Calu3 (cell line): ENCODE measurements at regions not wholly inside any gene's neighbourhood (a gene's known extent, or its start where the extent isn't known, plus 50 kb on each side); places are given as distances from the start of the nearest gene placed in this dataset.
A peak's percentile ranks its signal among the peaks of the same experiment; 100 is the strongest.

Source experiments
- BruUV-seq: library from RNA; stranded (reverse); fragments of 400-500 nt; replicated peaks from 2 replicates; lab custom pipeline; 2021; lab: Mats Ljungman, UMichigan
- CTCF ChIA-PET: fragments of 300-600 bp; sonication (Branson Sonifier 250); formaldehyde crosslinking; loops from one replicate; lab custom pipeline; 2022; ENCODE audit warnings: antibody characterized with exemption; lab: Charles Lee
- DNase-seq: peaks from one replicate; pipeline ENCODE4 v3.0.0; 2022
- H3K27ac Mint-ChIP-seq: one replicate; pipeline ENCODE4 v1.8.0; 2022; ENCODE audit warnings: mixed read lengths; ENCODE audit not compliant: unreplicated experiment
- H3K27me3 Mint-ChIP-seq: one replicate; pipeline ENCODE4 v1.8.0; 2022; ENCODE audit warnings: mixed read lengths; ENCODE audit not compliant: unreplicated experiment
- H3K36me3 Mint-ChIP-seq: one replicate; pipeline ENCODE4 v1.8.0; 2022; ENCODE audit warnings: mild to moderate bottlenecking, moderate library complexity, mixed read lengths; ENCODE audit not compliant: insufficient read depth, unreplicated experiment
- H3K4me1 Mint-ChIP-seq: one replicate; pipeline ENCODE4 v1.8.0; 2022; ENCODE audit warnings: mild to moderate bottlenecking, low read depth, mixed read lengths; ENCODE audit not compliant: unreplicated experiment
- H3K4me3 Mint-ChIP-seq: one replicate; pipeline ENCODE4 v1.8.0; 2022; ENCODE audit warnings: mild to moderate bottlenecking, low read depth, moderate library complexity, mixed read lengths; ENCODE audit not compliant: unreplicated experiment
- H3K9me3 Mint-ChIP-seq: one replicate; pipeline ENCODE4 v1.8.0; 2022; ENCODE audit warnings: low read depth, mixed read lengths; ENCODE audit not compliant: unreplicated experiment
- CTCF ChIP-seq: fragments of 200-600 bp; IDR thresholded peaks from one replicate; pipeline ENCODE4 v1.8.0; 2022; ENCODE audit warnings: antibody characterized with exemption; ENCODE audit not compliant: unreplicated experiment
- intact Hi-C: fragments of 100-400 bp; cut with micrococcal nuclease; formaldehyde crosslinking; loops from one replicate; pipeline ENCODE4 v1.10.0; 2022; ENCODE audit not compliant: unreplicated experiment

GRCh38 chr7:106196460-106197021 is 84.4 kb upstream of the SYPL1 start:
- no peaks in the 10 kb centered on the region for H3K36me3 Mint-ChIP-seq
- BruUV-seq = no TSS peak
- H3K4me1 Mint-ChIP-seq = no peaks in the 10 kb centered on the region
- CTCF ChIA-PET = interaction anchor here (0.7 kb wide), 1 partner anchor 11 kb away, joined by 3 read pairs; no protein-coding TSS in a partner anchor
- intact Hi-C loops = loop anchor here (5.0 kb wide), 1 partner anchor 66 kb away; no protein-coding TSS in a partner anchor
- no peak overlapping the region for H3K4me3 Mint-ChIP-seq
- no peak for DNase-seq
- H3K27me3 Mint-ChIP-seq = no peaks in the 10 kb centered on the region
- H3K27ac Mint-ChIP-seq = no peak overlapping the region
- H3K9me3 Mint-ChIP-seq = no peaks in the 10 kb centered on the region
- TF ChIP-seq CTCF = no peak

- H3K4me3 Mint-ChIP-seq = no peak overlapping the region
- no peaks in the 10 kb centered on the region for H3K9me3 Mint-ChIP-seq
- TF ChIP-seq CTCF = no peak
- H3K27me3 Mint-ChIP-seq = no peaks in the 10 kb centered on the region
- intact Hi-C loops = no loop called here
- H3K4me1 Mint-ChIP-seq = peaks cover 10% of the 10 kb centered on the region
- H3K36me3 Mint-ChIP-seq = no peaks in the 10 kb centered on the region
- no peak overlapping the region for H3K27ac Mint-ChIP-seq
- no peak for DNase-seq
- CTCF ChIA-PET = no interaction called here
- BruUV-seq = no TSS peak
Observed at GRCh38 chr7:106193661-106194060, 81.5 kb upstream of the SYPL1 start.

- BruUV-seq = no TSS peak
- intact Hi-C loops = no loop called here
- H3K27me3 Mint-ChIP-seq = no peaks in the 10 kb centered on the region
- CTCF ChIA-PET = no interaction called here
- peaks cover 10% of the 10 kb centered on the region for H3K4me1 Mint-ChIP-seq
- H3K36me3 Mint-ChIP-seq = no peaks in the 10 kb centered on the region
- H3K9me3 Mint-ChIP-seq = no peaks in the 10 kb centered on the region
- no peak overlapping the region for H3K4me3 Mint-ChIP-seq
- TF ChIP-seq CTCF = no peak
- DNase-seq = no peak
- H3K27ac Mint-ChIP-seq = peak overlapping the region; percentile 27
Observed at GRCh38 chr7:106190589-106191330, 78.6 kb upstream of the SYPL1 start.

GRCh38 chr7:106187613-106188350 is 75.7 kb upstream of the SYPL1 start:
- CTCF ChIA-PET = no interaction called here
- no peak for TF ChIP-seq CTCF
- intact Hi-C loops = no loop called here
- Mint-ChIP-seq H3K4me1 (peaks cover 10% of the 10 kb centered on the region), H3K27me3 (no peaks in the 10 kb centered on the region), H3K9me3 (no peaks in the 10 kb centered on the region), H3K36me3 (no peaks in the 10 kb centered on the region), H3K27ac (no peak overlapping the region), H3K4me3 (no peak overlapping the region)
- no peak for DNase-seq
- BruUV-seq = no TSS peak
